ENCODE measurements at regions not wholly inside any gene's neighbourhood (a gene's known extent, or its start where the extent isn't known, plus 50 kb on each side); places are given as distances from the start of the nearest gene placed in this dataset.

GRCh38 chr3:182525766-182526374, 267.4 kb upstream of the ATP11B start:
- Histone ChIP-seq H3K36me3 (no peaks in the 10 kb centered on the region), H3K9me3 (no peaks in the 10 kb centered on the region), H3K27ac (no peak overlapping the region), H3K4me3 (no peak overlapping the region), H3K4me1 (no peaks in the 10 kb centered on the region), H3K27me3 (no peaks in the 10 kb centered on the region)
- 76% methylated on average over 4 of the region's 4 CpGs for WGBS
- DNase-seq (ENCODE audit: low spot score in 2 of 2): no peak
- no peak for TF ChIP-seq CTCF (IDR thresholded peaks at IDR 0.05)
- no peak for TF ChIP-seq EP300 (IDR thresholded peaks at IDR 0.05)
- TF ChIP-seq POLR2AphosphoS5 (IDR thresholded peaks at IDR 0.05): no peak
- TF ChIP-seq POLR2A (IDR thresholded peaks at IDR 0.05): no peak

- no peak overlapping the region for H3K4me3 ChIP-seq
Observed at GRCh38 chr3:182527745-182528144, 265.6 kb upstream of the ATP11B start.

GRCh38 chr3:182530316-182530715, 263.0 kb upstream of the ATP11B start:
- DNase-seq (ENCODE audit: low spot score in 2 of 2): no peak
- H3K27me3 ChIP-seq: no peaks in the 10 kb centered on the region

More at GRCh38 chr3:182527745-182528144, 265.6 kb upstream of the ATP11B start:
- Histone ChIP-seq H3K4me1 (no peaks in the 10 kb centered on the region), H3K9me3 (no peaks in the 10 kb centered on the region), H3K27ac (no peak overlapping the region), H3K27me3 (no peaks in the 10 kb centered on the region), H3K36me3 (no peaks in the 10 kb centered on the region)
- TF ChIP-seq EP300 (IDR thresholded peaks at IDR 0.05): no peak
- no peak for TF ChIP-seq POLR2AphosphoS5 (IDR thresholded peaks at IDR 0.05)
- TF ChIP-seq POLR2A (IDR thresholded peaks at IDR 0.05): no peak
- TF ChIP-seq CTCF (IDR thresholded peaks at IDR 0.05): no peak
- no peak for DNase-seq (ENCODE audit: low spot score in 2 of 2)

GRCh38 chr3:182533394-182533793, 259.9 kb upstream of the ATP11B start:
- H3K27ac ChIP-seq: no peak overlapping the region
- H3K36me3 ChIP-seq: no peaks in the 10 kb centered on the region
- no peaks in the 10 kb centered on the region for H3K4me1 ChIP-seq
- no peaks in the 10 kb centered on the region for H3K27me3 ChIP-seq
- no peak for DNase-seq (ENCODE audit: low spot score in 2 of 2)
- no peak overlapping the region for H3K4me3 ChIP-seq
- WGBS: 57% methylated on average over 2 of the region's 2 CpGs
- TF ChIP-seq CTCF (IDR thresholded peaks at IDR 0.05): no peak
- no peak for TF ChIP-seq POLR2AphosphoS5 (IDR thresholded peaks at IDR 0.05)
- no peak for TF ChIP-seq EP300 (IDR thresholded peaks at IDR 0.05)
- no peak for TF ChIP-seq POLR2A (IDR thresholded peaks at IDR 0.05)
- H3K9me3 ChIP-seq: no peaks in the 10 kb centered on the region

More at GRCh38 chr3:182530316-182530715, 263.0 kb upstream of the ATP11B start:
- Histone ChIP-seq H3K27ac (no peak overlapping the region), H3K36me3 (no peaks in the 10 kb centered on the region), H3K4me3 (no peak overlapping the region), H3K9me3 (no peaks in the 10 kb centered on the region), H3K4me1 (no peaks in the 10 kb centered on the region)
- TF ChIP-seq POLR2AphosphoS5 (IDR thresholded peaks at IDR 0.05) (no peak), POLR2A (IDR thresholded peaks at IDR 0.05) (no peak), EP300 (IDR thresholded peaks at IDR 0.05) (no peak), CTCF (IDR thresholded peaks at IDR 0.05) (no peak)
- 74% methylated on average over 3 of the region's 3 CpGs for WGBS

GRCh38 chr3:182544542-182544941, 248.8 kb upstream of the ATP11B start:
- H3K27ac ChIP-seq: no peak overlapping the region
- no peak for TF ChIP-seq POLR2A (IDR thresholded peaks at IDR 0.05)
- TF ChIP-seq POLR2AphosphoS5 (IDR thresholded peaks at IDR 0.05): no peak
- TF ChIP-seq EP300 (IDR thresholded peaks at IDR 0.05): no peak
- TF ChIP-seq CTCF (IDR thresholded peaks at IDR 0.05): no peak
- H3K27me3 ChIP-seq: no peaks in the 10 kb centered on the region
- DNase-seq (ENCODE audit: low spot score in 2 of 2): no peak
- H3K9me3 ChIP-seq: no peaks in the 10 kb centered on the region
- WGBS: 82% methylated on average over 5 of the region's 5 CpGs
- no peaks in the 10 kb centered on the region for H3K36me3 ChIP-seq
- H3K4me3 ChIP-seq: no peak overlapping the region
- H3K4me1 ChIP-seq: no peaks in the 10 kb centered on the region

Data from suprapubic skin (tissue), 4 donors.